HFF-Myc (cell line): ENCODE measurements at regions not wholly inside any gene's neighbourhood (a gene's known extent, or its start where the extent isn't known, plus 50 kb on each side); places are given as distances from the start of the nearest gene placed in this dataset.

Source experiments
- DNase-seq: peaks from one replicate; pipeline ENCODE4 v3.0.0-alpha.2; 2011; ENCODE audit warnings: low read depth; ENCODE audit errors: extremely low read depth
- H3K4me3 ChIP-seq: replicated peaks from 2 replicates; pipeline ENCODE4 v1.5.1; 2011; ENCODE audit warnings: low read depth, mild to moderate bottlenecking, control low read depth, low read length
- CTCF ChIP-seq: IDR thresholded peaks from 2 replicates; pipeline ENCODE4 v1.5.1; 2012; ENCODE audit warnings: mild to moderate bottlenecking, low read depth, low read length, control low read depth; ENCODE audit errors: missing control alignments

GRCh38 chr12:23028158-23028802, 403.3 kb downstream of the ETNK1 start:
- no peak overlapping the region for H3K4me3 ChIP-seq
- no peak for DNase-seq
- no peak for TF ChIP-seq CTCF

GRCh38 chr12:23029185-23029584, 404.2 kb downstream of the ETNK1 start:
- TF ChIP-seq CTCF, result no peak
- no peak for DNase-seq
- H3K4me3 ChIP-seq, result no peak overlapping the region

GRCh38 chr12:23039834-23040233, 414.9 kb downstream of the ETNK1 start:
- DNase-seq, result no peak
- H3K4me3 ChIP-seq, result no peak overlapping the region
- no peak for TF ChIP-seq CTCF

GRCh38 chr12:23041774-23042173, 416.8 kb downstream of the ETNK1 start:
- TF ChIP-seq CTCF, result no peak
- no peak overlapping the region for H3K4me3 ChIP-seq
- no peak for DNase-seq

- H3K4me3 ChIP-seq, result no peak overlapping the region
- TF ChIP-seq CTCF, result no peak
Measured at GRCh38 chr12:23043646-23044045, 418.7 kb downstream of the ETNK1 start.

GRCh38 chr12:23049180-23049579, 424.2 kb downstream of the ETNK1 start:
- DNase-seq, result no peak
- H3K4me3 ChIP-seq, result no peak overlapping the region
- no peak for TF ChIP-seq CTCF

More at GRCh38 chr12:23043646-23044045, 418.7 kb downstream of the ETNK1 start:
- no peak for DNase-seq

GRCh38 chr12:23055004-23055403, 430.0 kb downstream of the ETNK1 start:
- H3K4me3 ChIP-seq, result no peak overlapping the region
- TF ChIP-seq CTCF, result no peak
- DNase-seq, result no peak
